GM12892 (cell line): ENCODE measurements at regions not wholly inside any gene's neighbourhood (a gene's known extent, or its start where the extent isn't known, plus 50 kb on each side); places are given as distances from the start of the nearest gene placed in this dataset.

Experiments
- POLR2A ChIP-seq: IDR thresholded peaks from 2 replicates; pipeline ENCODE4 v1.6.1; 2011; ENCODE audit warnings: low read depth, low read length, control low read depth
- TAF1 ChIP-seq: IDR thresholded peaks from 2 replicates; pipeline ENCODE4 v1.6.1; 2011; ENCODE audit warnings: low read depth, mild to moderate bottlenecking, control low read depth, low read length, borderline replicate concordance

DNA sequence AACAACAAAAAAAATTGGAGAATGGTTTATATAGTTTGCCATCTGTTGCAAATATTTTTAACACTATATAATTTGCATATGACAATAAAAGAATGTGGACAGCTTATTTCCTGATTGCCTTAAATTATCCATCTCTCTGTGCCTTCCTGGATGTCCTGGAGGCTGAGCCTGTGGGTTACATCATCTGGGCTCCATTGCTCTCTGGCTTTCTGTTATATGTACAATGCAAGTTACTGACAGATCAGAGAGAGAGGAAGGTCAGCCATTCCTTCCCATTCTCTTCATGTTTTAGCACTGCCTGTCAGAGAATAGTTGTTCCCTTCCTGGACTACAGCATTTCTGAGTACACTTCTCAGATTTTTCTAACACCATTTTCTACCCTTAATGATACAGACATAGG, 758.3 kb upstream of the PCDH20 start:
- TF ChIP-seq TAF1 (no peak), POLR2A (no peak)
